ENCODE measurements at regions not wholly inside any gene's neighbourhood (a gene's known extent, or its start where the extent isn't known, plus 50 kb on each side); places are given as distances from the start of the nearest gene placed in this dataset.

DNA sequence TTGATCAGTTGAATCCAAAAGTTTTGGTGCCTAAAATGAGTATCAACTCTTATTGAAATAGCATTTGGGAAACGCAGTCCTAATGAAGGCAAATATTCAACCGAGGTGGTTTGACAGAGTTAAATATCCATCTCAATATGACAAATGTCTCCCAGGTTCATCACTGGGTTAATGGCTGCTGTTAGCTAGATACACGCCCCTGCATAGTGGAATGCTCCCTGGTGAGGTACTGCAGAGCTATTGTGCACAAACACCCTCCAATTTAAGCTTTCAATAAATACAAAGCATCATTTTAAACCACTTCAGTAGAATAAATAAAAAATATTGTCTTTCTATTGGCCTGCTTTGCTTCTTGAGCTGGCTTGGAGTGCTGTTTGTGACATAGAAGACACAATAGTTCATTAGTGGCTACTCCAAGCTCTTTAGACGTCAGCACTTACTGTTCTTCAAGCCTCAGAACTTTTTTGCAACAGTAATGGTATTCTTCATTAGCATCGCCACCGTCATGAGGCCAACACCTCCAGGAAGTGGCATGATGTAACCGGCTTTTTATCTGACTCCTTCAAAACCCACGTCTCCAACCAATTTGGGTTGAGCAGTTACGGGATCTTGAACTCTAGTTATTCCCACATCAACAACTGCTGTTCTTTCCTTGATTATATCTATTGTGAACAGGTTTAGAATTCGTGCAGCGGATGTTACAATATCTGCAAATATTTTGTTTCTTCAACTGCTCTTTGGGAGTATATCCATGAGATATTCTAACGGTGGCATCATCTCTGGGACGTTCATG lies 1159.6 kb upstream of the EPHA6 start:
- H3K9ac ChIP-seq (ENCODE audit: low read length): no peak overlapping the region
- no peak overlapping the region for H3K4me3 ChIP-seq (ENCODE audit: low read length)
- H3K27me3 ChIP-seq (replicated peaks; ENCODE audit: control insufficient read depth, insufficient read depth, low read length): no peaks in the 10 kb centered on the region
- no peak for DNase-seq (ENCODE audit: low read depth)
- no peaks in the 10 kb centered on the region for H3K4me1 ChIP-seq (ENCODE audit: control insufficient read depth, insufficient read depth, low read length)
- no peaks in the 10 kb centered on the region for H3K9me3 ChIP-seq (ENCODE audit: control insufficient read depth, low read length)
- no peaks in the 10 kb centered on the region for H3K36me3 ChIP-seq (ENCODE audit: control insufficient read depth, insufficient read depth, low read length, severe bottlenecking)

DNA sequence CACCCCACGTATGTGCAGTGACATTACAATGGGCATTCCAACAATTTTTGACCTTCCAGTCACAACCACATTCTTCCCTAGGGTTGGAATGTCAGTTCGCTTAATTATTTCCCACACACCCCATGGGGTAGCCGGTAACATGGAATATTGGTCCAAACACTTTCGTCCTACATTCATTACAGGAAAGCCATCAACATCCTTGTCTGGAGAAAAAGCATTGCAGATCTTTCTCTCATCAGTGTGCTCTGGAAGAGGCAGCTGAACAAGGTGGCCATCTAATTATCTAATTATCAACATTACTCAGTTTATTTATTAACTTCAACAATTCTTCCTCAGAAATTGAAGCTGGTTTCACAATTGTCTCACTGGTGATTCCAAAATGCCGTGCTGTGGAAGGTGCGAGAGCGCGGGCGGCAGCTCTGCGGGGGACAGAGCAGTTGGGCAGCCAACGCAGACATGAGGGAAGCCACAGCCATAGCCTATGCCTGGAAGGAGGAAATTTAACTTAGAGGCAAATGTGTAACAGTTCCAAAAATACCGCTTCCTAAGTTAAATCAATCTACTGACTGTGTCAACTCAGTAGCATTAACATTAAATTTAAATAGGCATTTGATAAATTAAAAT lies 1158.9 kb upstream of the EPHA6 start:
- H3K9ac ChIP-seq (ENCODE audit: low read length): no peak overlapping the region
- H3K4me3 ChIP-seq (ENCODE audit: low read length): no peak overlapping the region
- H3K9me3 ChIP-seq (ENCODE audit: control insufficient read depth, low read length): no peaks in the 10 kb centered on the region
- no peaks in the 10 kb centered on the region for H3K27me3 ChIP-seq (replicated peaks; ENCODE audit: control insufficient read depth, insufficient read depth, low read length)
- H3K4me1 ChIP-seq (ENCODE audit: control insufficient read depth, insufficient read depth, low read length): no peaks in the 10 kb centered on the region
- H3K36me3 ChIP-seq (ENCODE audit: control insufficient read depth, insufficient read depth, low read length, severe bottlenecking): no peaks in the 10 kb centered on the region
- no peak for DNase-seq (ENCODE audit: low read depth)

DNA sequence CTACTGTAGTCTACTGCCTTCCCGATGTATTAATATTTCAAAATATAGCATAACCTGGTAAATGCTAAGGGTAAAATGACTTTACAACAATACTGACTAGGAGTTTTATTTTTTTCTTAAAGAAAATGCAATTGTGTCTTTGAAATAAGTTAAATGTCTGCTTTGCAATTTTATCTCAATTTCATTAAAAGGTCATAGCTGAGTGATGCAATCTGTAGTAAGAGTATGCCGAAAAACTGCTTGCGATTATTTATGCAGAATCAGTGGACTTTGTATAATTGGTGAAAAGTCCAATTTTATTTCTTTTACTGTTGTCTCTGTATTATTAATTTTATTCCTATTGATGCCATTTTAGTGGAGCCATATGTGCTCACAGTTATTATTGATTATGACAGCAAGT lies 1143.6 kb upstream of the EPHA6 start:
- no peaks in the 10 kb centered on the region for H3K9me3 ChIP-seq (ENCODE audit: control insufficient read depth, low read length)

DNA sequence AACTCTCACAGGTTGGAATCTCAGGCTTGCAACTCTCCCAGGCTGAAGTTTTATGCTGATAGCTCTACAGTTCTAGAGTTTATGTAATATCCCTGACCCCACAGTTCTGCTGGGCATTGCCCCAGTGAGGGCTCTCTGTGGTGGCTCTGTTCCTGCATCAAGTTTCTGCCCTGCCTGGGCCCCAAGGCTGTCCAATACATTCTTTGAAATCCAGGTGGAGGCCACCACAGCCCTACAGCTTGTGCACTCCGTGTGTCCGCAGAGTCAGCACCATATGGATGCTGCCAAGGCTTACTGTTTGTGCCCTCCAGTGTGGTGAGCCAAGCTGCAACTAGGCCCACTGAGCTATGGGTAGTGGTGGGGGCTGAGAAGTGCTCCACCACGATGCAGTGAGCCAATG lies 1141.2 kb upstream of the EPHA6 start:
- no peak overlapping the region for H3K4me3 ChIP-seq (ENCODE audit: low read length)
- no peaks in the 10 kb centered on the region for H3K9me3 ChIP-seq (ENCODE audit: control insufficient read depth, low read length)
- no peak for DNase-seq (ENCODE audit: low read depth)
- H3K27me3 ChIP-seq (replicated peaks; ENCODE audit: control insufficient read depth, insufficient read depth, low read length): no peaks in the 10 kb centered on the region
- H3K4me1 ChIP-seq (ENCODE audit: control insufficient read depth, insufficient read depth, low read length): no peaks in the 10 kb centered on the region
- no peaks in the 10 kb centered on the region for H3K36me3 ChIP-seq (ENCODE audit: control insufficient read depth, insufficient read depth, low read length, severe bottlenecking)
- no peak overlapping the region for H3K9ac ChIP-seq (ENCODE audit: low read length)

More for the DNA sequence above, 1143.6 kb upstream of the EPHA6 start:
- no peak overlapping the region for H3K9ac ChIP-seq (ENCODE audit: low read length)
- DNase-seq (ENCODE audit: low read depth): no peak
- H3K4me3 ChIP-seq (ENCODE audit: low read length): no peak overlapping the region
- H3K27me3 ChIP-seq (replicated peaks; ENCODE audit: control insufficient read depth, insufficient read depth, low read length): no peaks in the 10 kb centered on the region
- H3K36me3 ChIP-seq (ENCODE audit: control insufficient read depth, insufficient read depth, low read length, severe bottlenecking): no peaks in the 10 kb centered on the region
- no peaks in the 10 kb centered on the region for H3K4me1 ChIP-seq (ENCODE audit: control insufficient read depth, insufficient read depth, low read length)

DNA sequence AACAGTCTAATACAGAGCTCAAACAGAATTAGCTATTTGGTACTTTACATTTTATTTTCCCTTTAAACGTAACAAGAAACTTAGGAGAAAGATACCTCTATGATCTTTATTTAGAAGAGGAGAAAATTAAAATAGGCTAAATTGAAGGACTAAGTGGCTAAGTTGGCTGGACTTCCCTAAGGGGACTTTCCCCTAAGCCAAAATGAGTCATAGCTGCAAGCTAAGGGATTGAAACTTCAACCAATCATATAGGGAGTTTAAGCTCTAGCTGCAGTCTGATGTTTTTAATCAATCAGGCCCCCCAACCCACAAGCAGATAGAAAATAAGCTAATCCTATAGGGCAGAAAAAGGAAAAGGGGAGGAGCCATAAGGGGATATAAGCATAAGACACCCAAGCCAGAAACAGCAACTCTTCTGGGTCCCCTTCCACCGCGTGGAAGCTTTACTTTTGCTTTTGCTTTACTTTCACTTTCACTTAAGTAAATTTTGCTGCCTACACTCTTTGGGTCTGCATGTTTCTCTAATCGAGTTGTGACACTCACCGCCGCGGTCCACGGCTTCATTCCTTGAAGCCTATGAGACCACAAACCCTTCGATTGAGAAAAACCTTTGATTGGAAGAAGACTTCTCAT lies 1108.5 kb upstream of the EPHA6 start:
- DNase-seq (ENCODE audit: low read depth): no peak
- no peaks in the 10 kb centered on the region for H3K27me3 ChIP-seq (replicated peaks; ENCODE audit: control insufficient read depth, insufficient read depth, low read length)

DNA sequence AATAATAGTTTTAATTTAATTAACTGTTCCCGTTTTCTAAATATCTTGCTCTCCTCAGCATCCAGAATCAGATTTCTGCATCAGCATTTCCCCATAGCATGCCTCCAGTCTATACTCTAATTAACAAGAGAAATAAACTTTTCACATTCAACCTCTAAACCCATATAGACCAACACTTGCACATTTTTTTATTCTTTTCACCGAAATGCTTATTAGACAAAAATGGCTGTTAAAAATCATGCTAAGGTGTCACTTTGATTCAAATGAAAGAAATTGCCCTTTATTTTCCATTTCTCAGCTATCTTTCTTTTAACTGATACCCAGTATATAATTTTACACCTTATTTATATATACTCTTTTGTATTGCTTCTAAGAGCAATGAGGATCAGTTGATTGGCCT lies 1107.1 kb upstream of the EPHA6 start:
- Histone ChIP-seq H3K9me3 (ENCODE audit: control insufficient read depth, low read length) (no peaks in the 10 kb centered on the region), H3K27me3 (replicated peaks; ENCODE audit: control insufficient read depth, insufficient read depth, low read length) (no peaks in the 10 kb centered on the region), H3K4me3 (ENCODE audit: low read length) (no peak overlapping the region), H3K9ac (ENCODE audit: low read length) (no peak overlapping the region), H3K4me1 (ENCODE audit: control insufficient read depth, insufficient read depth, low read length) (no peaks in the 10 kb centered on the region), H3K36me3 (ENCODE audit: control insufficient read depth, insufficient read depth, low read length, severe bottlenecking) (no peaks in the 10 kb centered on the region)
- DNase-seq (ENCODE audit: low read depth): no peak

More for the DNA sequence above, 1108.5 kb upstream of the EPHA6 start:
- H3K4me3 ChIP-seq (ENCODE audit: low read length): peak overlapping the region; percentile 51
- H3K9ac ChIP-seq (ENCODE audit: low read length): no peak overlapping the region
- no peaks in the 10 kb centered on the region for H3K9me3 ChIP-seq (ENCODE audit: control insufficient read depth, low read length)
- no peaks in the 10 kb centered on the region for H3K4me1 ChIP-seq (ENCODE audit: control insufficient read depth, insufficient read depth, low read length)
- no peaks in the 10 kb centered on the region for H3K36me3 ChIP-seq (ENCODE audit: control insufficient read depth, insufficient read depth, low read length, severe bottlenecking)

DNA sequence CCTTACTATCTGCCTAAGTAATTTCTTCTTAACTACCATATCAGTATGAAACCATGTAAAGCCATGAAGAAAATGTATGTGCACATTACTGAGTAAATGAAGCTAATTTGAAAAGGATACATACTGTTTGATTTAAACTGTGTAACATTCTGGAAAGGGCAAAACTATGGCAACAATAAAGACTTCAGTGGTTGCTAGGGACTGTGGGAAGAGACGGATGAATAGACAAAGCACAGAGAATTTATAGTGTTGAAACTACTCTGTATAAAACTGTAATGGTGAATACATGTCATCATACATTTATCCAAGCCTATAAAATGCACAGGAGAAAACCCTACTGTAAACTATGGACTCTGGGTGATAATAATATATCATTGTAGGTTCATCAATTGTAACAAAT lies 1103.7 kb upstream of the EPHA6 start:
- no peaks in the 10 kb centered on the region for H3K36me3 ChIP-seq (ENCODE audit: control insufficient read depth, insufficient read depth, low read length, severe bottlenecking)
- no peak for DNase-seq (ENCODE audit: low read depth)
- no peaks in the 10 kb centered on the region for H3K27me3 ChIP-seq (replicated peaks; ENCODE audit: control insufficient read depth, insufficient read depth, low read length)
- H3K9me3 ChIP-seq (ENCODE audit: control insufficient read depth, low read length): no peaks in the 10 kb centered on the region
- no peak overlapping the region for H3K9ac ChIP-seq (ENCODE audit: low read length)
- H3K4me3 ChIP-seq (ENCODE audit: low read length): no peak overlapping the region
- no peaks in the 10 kb centered on the region for H3K4me1 ChIP-seq (ENCODE audit: control insufficient read depth, insufficient read depth, low read length)

DNA sequence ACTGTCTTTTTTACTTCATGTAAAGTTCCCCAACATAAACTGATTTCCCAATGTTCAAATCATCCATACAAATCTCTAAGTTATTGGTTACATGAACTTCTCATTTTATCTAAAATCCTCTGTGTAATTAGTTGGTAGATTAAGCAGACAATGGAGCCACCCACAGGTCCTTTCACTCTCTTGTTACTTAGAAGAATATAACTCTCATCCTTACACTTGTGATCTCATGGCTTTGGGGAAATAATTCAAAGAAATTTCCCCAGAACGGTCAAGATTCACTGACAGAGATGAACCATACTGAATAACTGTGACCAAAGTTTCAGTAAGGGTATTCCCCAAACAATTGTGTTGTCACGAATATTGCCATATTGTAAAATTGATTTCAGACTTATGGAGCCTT lies 1102.6 kb upstream of the EPHA6 start:
- Histone ChIP-seq H3K9ac (ENCODE audit: low read length) (no peak overlapping the region), H3K9me3 (ENCODE audit: control insufficient read depth, low read length) (no peaks in the 10 kb centered on the region), H3K4me1 (ENCODE audit: control insufficient read depth, insufficient read depth, low read length) (no peaks in the 10 kb centered on the region), H3K36me3 (ENCODE audit: control insufficient read depth, insufficient read depth, low read length, severe bottlenecking) (no peaks in the 10 kb centered on the region), H3K4me3 (ENCODE audit: low read length) (no peak overlapping the region), H3K27me3 (replicated peaks; ENCODE audit: control insufficient read depth, insufficient read depth, low read length) (no peaks in the 10 kb centered on the region)
- no peak for DNase-seq (ENCODE audit: low read depth)

DNA sequence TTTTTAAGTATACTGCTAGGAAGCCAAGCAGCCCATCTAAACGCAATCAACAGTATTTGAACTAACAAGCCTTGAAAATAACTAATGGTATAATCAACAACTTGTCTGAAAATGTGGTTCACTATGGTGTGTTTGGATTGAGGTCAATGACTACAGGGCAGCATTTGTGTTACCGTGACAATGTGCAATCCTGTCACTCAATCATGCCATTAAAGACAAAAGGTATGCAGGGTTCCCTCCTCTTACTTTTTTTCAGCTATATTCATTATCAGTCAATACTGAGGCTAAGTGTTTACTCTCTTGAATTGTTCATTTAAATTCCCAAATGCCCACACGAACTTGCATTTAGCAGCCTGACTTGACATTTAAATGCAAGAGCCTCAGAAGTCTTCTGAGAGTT lies 1099.3 kb upstream of the EPHA6 start:
- no peaks in the 10 kb centered on the region for H3K36me3 ChIP-seq (ENCODE audit: control insufficient read depth, insufficient read depth, low read length, severe bottlenecking)
- H3K9ac ChIP-seq (ENCODE audit: low read length): no peak overlapping the region
- H3K9me3 ChIP-seq (ENCODE audit: control insufficient read depth, low read length): no peaks in the 10 kb centered on the region
- no peak for DNase-seq (ENCODE audit: low read depth)
- H3K4me1 ChIP-seq (ENCODE audit: control insufficient read depth, insufficient read depth, low read length): no peaks in the 10 kb centered on the region
- no peak overlapping the region for H3K4me3 ChIP-seq (ENCODE audit: low read length)
- H3K27me3 ChIP-seq (replicated peaks; ENCODE audit: control insufficient read depth, insufficient read depth, low read length): no peaks in the 10 kb centered on the region

DNA sequence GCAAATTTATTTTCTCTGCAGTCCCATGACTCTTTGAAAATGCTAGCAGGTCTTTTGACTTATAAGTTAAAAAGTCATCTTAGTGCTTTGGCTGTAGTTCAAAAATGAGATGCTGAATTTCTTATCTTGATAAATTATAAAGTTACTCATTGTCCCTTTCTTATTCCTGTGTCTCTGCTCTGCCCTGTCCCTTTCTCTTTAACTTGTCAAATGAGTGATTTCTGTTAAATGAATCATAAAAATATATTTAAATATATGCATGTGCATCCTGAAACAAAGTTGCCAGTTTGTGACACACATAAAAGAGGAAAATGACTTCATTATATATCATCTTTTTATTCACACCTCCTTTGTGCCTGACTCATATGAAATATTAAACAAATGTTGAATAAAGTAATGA lies 1097.3 kb upstream of the EPHA6 start:
- H3K4me1 ChIP-seq (ENCODE audit: control insufficient read depth, insufficient read depth, low read length): no peaks in the 10 kb centered on the region
- no peaks in the 10 kb centered on the region for H3K27me3 ChIP-seq (replicated peaks; ENCODE audit: control insufficient read depth, insufficient read depth, low read length)
- H3K36me3 ChIP-seq (ENCODE audit: control insufficient read depth, insufficient read depth, low read length, severe bottlenecking): no peaks in the 10 kb centered on the region
- DNase-seq (ENCODE audit: low read depth): no peak
- no peak overlapping the region for H3K9ac ChIP-seq (ENCODE audit: low read length)
- no peak overlapping the region for H3K4me3 ChIP-seq (ENCODE audit: low read length)
- H3K9me3 ChIP-seq (ENCODE audit: control insufficient read depth, low read length): no peaks in the 10 kb centered on the region

DNA sequence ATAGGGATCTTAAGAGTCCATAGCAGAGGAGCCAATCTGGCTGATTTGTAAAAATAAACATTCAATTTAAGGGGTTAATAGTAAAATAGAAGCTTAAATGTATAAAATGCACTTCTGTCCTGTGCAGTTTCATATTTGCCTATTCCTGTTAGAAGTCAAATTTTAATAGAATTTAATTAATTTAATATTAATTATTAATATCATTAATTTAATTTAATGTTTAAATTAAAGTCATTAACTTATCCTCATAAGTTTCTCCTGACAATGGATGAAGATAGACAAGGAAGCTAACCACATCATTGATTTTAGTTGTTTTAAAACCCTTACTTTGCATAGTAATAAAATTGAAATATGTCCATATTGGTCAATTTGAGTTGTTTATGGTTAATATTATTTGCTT lies 1096.2 kb upstream of the EPHA6 start:
- Histone ChIP-seq H3K36me3 (ENCODE audit: control insufficient read depth, insufficient read depth, low read length, severe bottlenecking) (no peaks in the 10 kb centered on the region), H3K4me3 (ENCODE audit: low read length) (no peak overlapping the region), H3K27me3 (replicated peaks; ENCODE audit: control insufficient read depth, insufficient read depth, low read length) (no peaks in the 10 kb centered on the region), H3K9me3 (ENCODE audit: control insufficient read depth, low read length) (no peaks in the 10 kb centered on the region), H3K4me1 (ENCODE audit: control insufficient read depth, insufficient read depth, low read length) (no peaks in the 10 kb centered on the region), H3K9ac (ENCODE audit: low read length) (no peak overlapping the region)
- no peak for DNase-seq (ENCODE audit: low read depth)

Data from adipocyte (in vitro differentiated cells).